NCI-H1694 (cell line): ENCODE measurements at regions not wholly inside any gene's neighbourhood (a gene's known extent, or its start where the extent isn't known, plus 50 kb on each side); places are given as distances from the start of the nearest gene placed in this dataset.
"Not testable (repeated sequence)": the region's sequence is repeated elsewhere in the genome, so short reads cannot be mapped to it uniquely, and the experiment has no call there.

Experiments
- DNase-seq: peaks from one replicate; lab custom pipeline; 2025; lab: John Stamatoyannopoulos, UW

- not testable (repeated sequence) for DNase-seq
Measured at GRCh38 chr10:38362514-38362913, 268.4 kb downstream of the ZNF37A start.

DNA sequence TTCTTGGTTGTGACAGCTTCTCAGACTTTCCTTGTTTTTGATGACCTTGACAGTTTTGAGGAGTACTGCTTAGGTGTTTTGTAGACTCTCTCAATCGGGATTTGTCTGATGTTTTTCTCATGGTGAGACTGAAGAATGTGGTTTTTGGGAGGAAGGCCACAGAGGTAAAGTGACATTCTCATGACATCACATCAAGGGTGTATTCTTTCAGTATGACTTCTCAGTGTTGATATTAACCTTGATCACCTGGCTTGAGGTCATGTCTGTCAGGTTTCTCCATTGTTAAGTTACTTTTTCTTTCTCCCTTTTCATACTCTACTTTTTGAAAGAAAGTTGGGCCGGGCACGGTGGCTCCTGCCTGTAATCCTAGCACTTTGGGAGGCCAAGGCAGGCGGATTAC lies 269.9 kb downstream of the ZNF37A start:
- DNase-seq, result not testable (repeated sequence)

DNA sequence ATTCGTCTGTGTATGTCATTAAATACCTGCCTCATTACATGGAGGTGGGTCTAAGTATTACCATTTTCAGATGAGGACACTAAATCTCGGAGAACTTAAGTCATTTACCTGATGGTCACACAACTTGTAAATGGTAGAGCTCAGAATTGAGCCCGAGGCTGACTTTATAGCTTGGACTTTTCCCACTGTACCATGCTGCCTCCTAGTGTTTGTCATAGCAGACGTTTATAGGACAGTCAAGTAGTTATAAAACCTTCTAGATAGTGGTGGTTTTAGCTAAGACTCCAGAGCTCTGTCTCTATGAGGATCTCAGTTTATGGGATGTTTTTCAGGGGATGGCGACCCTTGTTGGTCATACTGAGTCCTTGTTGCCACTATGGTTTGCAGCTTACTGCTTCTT lies 271.8 kb downstream of the ZNF37A start:
- peak; percentile 11 for DNase-seq

- not testable (repeated sequence) for DNase-seq
Measured at GRCh38 chr10:38383800-38384199, 289.7 kb downstream of the ZNF37A start.

DNA sequence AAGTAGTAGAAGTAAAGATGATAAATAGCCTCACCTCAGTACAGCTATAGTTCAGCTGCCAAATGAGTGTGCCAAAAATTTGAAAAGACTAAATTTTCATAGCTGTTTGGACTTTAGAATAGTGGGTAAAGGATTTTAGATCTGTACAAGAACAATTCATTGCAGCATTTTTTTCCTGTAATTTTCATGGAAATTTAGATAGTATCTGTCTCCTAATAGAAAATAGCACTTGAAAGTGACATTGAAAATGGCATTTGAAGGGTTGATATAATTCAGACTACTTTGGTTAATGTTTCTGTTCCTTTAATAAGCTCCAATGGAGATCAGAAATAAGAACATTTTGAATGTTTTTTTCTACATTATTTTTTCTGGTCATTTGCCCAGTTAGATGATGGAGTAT lies 292.7 kb downstream of the ZNF37A start:
- not testable (repeated sequence) for DNase-seq

DNA sequence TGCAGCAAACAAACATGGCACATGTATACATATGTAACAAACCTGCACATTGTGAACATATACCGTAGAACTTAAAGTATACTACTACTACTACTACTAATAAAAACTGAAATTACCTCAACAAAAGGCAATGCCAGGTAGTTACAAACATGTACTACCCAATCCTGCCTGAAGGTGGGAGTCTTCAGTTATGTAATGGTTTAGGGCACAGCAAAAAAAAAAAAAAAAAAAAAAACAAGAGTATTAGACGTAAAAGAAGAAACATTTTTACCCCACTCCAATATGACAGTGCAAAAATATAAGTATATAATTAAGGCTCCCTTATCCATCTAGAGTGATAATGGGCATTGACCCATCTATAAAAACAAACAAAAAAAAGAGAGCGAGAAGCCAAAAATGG lies 296.6 kb downstream of the ZNF37A start:
- DNase-seq, result not testable (repeated sequence)

DNA sequence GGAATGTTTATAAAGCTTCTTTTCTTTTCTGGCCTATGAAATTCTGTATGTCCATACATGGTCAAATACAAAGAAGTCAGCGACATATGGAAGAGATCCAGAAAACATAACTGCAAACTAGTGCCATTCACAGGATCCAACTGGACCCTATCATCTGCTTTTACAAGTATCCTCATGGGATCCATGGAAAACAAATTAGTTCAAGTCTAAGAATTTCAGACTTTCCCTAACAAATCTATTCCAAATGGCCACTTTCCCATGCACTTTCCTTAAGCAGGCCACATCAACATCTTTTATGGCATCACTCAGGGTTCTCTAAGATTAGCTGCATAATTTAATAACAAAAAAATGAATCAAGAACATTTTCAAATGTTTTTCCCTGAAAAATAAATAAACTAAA lies 301.3 kb downstream of the ZNF37A start:
- DNase-seq, result not testable (repeated sequence)

- not testable (repeated sequence) for DNase-seq
Measured at GRCh38 chr10:38396178-38396954, 302.2 kb downstream of the ZNF37A start.

DNA sequence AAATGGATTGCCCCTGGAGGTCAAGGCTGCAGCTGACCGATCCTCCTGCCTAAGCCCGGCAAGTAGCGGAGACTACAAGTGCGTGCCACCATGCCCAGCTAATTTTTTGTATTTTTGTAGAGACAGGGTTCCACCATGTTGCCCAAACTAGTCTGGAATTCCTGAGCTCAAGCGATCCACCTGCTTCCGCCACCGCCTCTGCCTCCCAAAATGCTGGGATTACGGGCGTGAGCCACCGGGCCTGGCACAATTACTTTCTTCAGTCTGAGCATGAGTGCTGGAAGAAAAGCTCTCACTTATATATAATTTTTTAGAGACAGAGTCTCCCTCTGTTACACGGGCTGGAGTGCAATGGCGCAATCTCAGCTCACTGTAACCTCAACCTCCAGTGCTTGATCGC lies 307.4 kb downstream of the ZNF37A start:
- not testable (repeated sequence) for DNase-seq

DNA sequence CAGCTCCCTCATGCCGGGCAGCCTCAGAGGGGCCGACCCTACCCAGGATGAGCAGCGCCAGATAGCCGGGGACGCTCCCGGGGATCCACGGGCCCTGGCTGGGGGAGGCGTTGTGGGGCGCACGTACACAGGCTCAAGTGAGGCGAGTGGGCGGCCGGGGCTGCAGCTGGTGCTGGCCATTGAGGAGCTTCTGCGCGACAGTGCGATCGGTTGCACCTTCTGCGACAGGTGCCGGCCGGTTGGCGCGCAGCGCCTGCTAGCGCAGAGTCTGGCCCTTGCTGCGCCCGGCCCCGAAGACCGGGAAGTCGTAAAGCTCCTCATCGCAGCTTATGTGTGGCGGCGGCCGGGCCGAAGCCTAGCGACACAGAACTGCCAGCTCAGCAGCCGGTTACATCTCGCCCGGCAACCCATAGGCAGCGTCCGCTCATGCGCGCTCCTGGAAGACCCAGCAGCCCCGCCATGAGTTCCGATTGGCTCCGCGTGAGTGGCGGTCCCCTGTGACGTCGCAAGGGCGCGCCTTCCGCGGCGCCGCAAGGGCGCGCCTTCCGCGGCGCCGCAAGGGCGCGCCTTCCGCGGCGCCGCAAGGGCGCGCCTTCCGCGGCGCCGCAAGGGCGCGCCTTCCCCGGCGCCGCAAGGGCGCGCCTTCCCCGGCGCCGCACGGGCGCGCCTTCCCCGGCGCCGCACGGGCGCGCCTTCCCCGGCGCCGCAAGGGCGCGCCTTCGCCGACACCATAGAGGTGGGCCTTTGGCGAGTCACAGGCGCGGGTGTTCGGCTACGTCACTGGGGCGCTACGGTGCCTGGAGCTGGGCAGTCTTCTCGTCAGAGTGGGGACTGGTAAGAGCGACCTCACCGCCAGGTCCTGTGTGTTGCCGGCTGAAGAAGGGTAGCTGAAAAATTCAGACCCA lies 308.6 kb downstream of the ZNF37A start:
- peak; percentile 44 for DNase-seq

DNA sequence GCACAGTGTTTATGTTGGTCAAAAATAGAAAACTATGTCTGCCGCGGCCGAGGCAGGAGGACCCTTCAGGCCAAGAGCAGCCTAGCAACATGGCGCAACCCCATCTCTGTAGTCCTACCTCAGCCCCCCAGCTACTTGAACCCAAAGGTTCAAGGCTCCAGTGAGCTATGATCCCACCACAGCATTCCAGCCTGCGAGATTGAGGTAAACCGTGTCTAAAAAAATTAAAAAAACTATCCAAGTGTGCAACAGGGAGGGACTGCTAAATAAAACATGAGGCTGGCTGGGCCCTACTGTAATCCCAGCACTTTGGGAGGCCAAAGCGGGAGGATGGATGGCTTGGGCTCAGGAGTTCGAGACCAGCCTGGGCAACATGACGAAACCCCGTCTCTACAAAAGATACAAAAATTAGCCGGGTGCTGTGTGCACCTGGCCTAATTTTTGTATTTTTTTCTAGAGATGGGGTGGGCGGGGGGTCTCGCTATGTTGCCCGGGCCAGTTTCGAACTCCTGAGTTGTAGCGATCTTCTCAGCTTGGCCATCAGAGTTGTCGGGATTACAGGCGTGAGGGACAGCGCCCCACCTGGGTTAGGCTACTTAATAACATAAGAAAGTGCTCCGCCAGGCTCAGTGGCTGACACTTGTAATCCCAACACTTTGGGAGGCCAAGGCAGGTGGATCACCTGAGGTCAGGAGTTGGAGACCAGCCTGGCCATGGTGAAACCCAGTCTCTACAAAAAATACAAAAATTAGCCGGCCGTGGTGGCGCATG lies 309.4 kb downstream of the ZNF37A start:
- DNase-seq, result not testable (repeated sequence)

GRCh38 chr10:38423634-38424033 lies 329.5 kb downstream of the ZNF37A start:
- DNase-seq, result not testable (repeated sequence)

GRCh38 chr10:38430242-38430641 lies 336.1 kb downstream of the ZNF37A start:
- DNase-seq, result not testable (repeated sequence)

GRCh38 chr10:38437359-38437758 lies 343.2 kb downstream of the ZNF37A start:
- DNase-seq, result not testable (repeated sequence)

- not testable (repeated sequence) for DNase-seq
Measured at GRCh38 chr10:38448614-38449355, 354.6 kb downstream of the ZNF37A start.

DNA sequence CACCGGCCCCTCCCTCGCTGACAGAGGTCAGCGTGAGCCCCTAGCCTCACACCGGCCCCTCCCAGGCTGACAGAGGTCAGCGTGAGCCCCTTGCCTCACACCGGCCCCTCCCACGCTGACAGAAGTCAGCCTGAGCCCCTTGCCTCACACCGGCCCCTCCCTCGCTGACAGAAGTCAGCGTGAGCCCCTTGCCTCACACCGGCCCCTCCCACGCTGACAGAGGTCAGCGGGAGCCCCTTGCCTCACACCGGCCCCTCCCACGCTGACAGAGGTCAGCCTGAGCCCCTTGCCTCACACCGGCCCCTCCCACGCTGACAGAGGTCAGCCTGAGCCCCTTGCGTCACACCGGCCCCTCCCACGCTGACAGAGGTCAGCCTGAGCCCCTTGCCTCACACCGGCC lies 355.5 kb downstream of the ZNF37A start:
- not testable (repeated sequence) for DNase-seq

- DNase-seq, result not testable (repeated sequence)
Measured at GRCh38 chr10:38450372-38451057, 356.4 kb downstream of the ZNF37A start.

GRCh38 chr10:38451306-38451967 lies 357.3 kb downstream of the ZNF37A start:
- not testable (repeated sequence) for DNase-seq
